GM12878 (cell line): ENCODE measurements at regions not wholly inside any gene's neighbourhood (a gene's known extent, or its start where the extent isn't known, plus 50 kb on each side); places are given as distances from the start of the nearest gene placed in this dataset.

Experiments used
- ATAC-seq: fragments of 200-7000 bp; cut with Tn5 transposase; 3 replicates; pipeline ENCODE4 v1.9.1; 2020; ENCODE audit warnings: mild to moderate bottlenecking, moderate library complexity
- BruUV-seq: library from RNA; stranded (reverse); fragments of 400-500 nt; replicated peaks from 2 replicates; lab custom pipeline; 2021; lab: Mats Ljungman, UMichigan
- CTCF ChIA-PET: fragments of 300-600 bp; sonication (Branson Sonifier 250); formaldehyde crosslinking; extraction: SDS; loops from one replicate; lab custom pipeline; 2021; ENCODE audit warnings: inconsistent platforms; lab: Yijun Ruan, JAX
- POLR2A ChIA-PET: fragments of 350-600 bp; formaldehyde crosslinking; extraction: SDS; loops from one replicate; lab custom pipeline; 2021; ENCODE audit warnings: inconsistent platforms; lab: Charles Lee
- RAD21 ChIA-PET: fragments of 300-600 bp; sonication (Branson Sonifier 250); formaldehyde crosslinking; loops from one replicate; lab custom pipeline; 2023; ENCODE audit warnings: antibody characterized with exemption; ENCODE audit not compliant: unreplicated experiment; lab: Charles Lee
- SMC1A ChIA-PET: fragments of 300-600 bp; sonication (Branson Sonifier 250); formaldehyde crosslinking; loops from one replicate; lab custom pipeline; 2023; ENCODE audit not compliant: unreplicated experiment, uncharacterized antibody; lab: Charles Lee
- DNase-seq: peaks from one replicate; pipeline ENCODE4 v3.0.0-alpha.2; 2011; ENCODE audit warnings: low read depth, low spot score
- FAIRE-seq: peaks from 3 replicates; lab custom pipeline; 2011; peaks lifted over from hg19 to GRCh38; lab: Jason Lieb, UNC
- H2AFZ ChIP-seq: 2 replicates; pipeline ENCODE4 v1.6.0; 2011; ENCODE audit warnings: low read depth, low read length, control low read depth; ENCODE audit not compliant: control insufficient read depth
- H3K27ac ChIP-seq: 2 replicates; pipeline ENCODE4 v1.5.1; 2011; ENCODE audit warnings: control low read depth; ENCODE audit not compliant: control insufficient read depth, insufficient read depth
- H3K27me3 ChIP-seq, 2 experiments: replicated peaks in 1 of 2; 2 replicates each; pipeline versions ENCODE4 v1.6.0 to v1.6.1; 2011; ENCODE audit warnings: low read length in 1 of 2; ENCODE audit not compliant: control insufficient read depth in 2 of 2, insufficient read depth in 2 of 2
- H3K36me3 ChIP-seq, 2 experiments: 2 replicates each; pipeline ENCODE4 v1.5.1; 2011; ENCODE audit warnings: low read length in 1 of 2; ENCODE audit not compliant: control insufficient read depth in 2 of 2, insufficient read depth in 2 of 2
- H3K4me1 ChIP-seq: 2 replicates; pipeline ENCODE4 v1.6.1; 2011; ENCODE audit warnings: mild to moderate bottlenecking, low read length, moderate library complexity, mixed read lengths; ENCODE audit not compliant: control insufficient read depth, insufficient read depth
- H3K4me2 ChIP-seq: 2 replicates; pipeline ENCODE4 v1.6.0; 2011; ENCODE audit warnings: control low read depth; ENCODE audit not compliant: control insufficient read depth, insufficient read depth
- H3K4me3 ChIP-seq: fragments of 200-600 bp; sonication (generic); 2 replicates; pipeline ENCODE4 v1.5.1; 2016
- H3K79me2 ChIP-seq: 2 replicates; pipeline ENCODE4 v1.6.0; 2011; ENCODE audit warnings: low read length; ENCODE audit not compliant: control insufficient read depth, insufficient read depth
- H3K9ac ChIP-seq: 2 replicates; pipeline ENCODE4 v1.8.0; 2011; ENCODE audit warnings: low read length, control low read depth, mixed read lengths; ENCODE audit not compliant: control insufficient read depth, insufficient read depth
- H3K9me3 ChIP-seq: replicated peaks from 3 replicates; pipeline ENCODE4 v1.5.1; 2011; ENCODE audit warnings: mild to moderate bottlenecking, low read length; ENCODE audit not compliant: control insufficient read depth, insufficient read depth
- H4K20me1 ChIP-seq: 2 replicates; pipeline ENCODE4 v1.6.0; 2011; ENCODE audit not compliant: control insufficient read depth, insufficient read depth
- BACH1 ChIP-seq: fragments of 450-650 bp; IDR thresholded peaks from 2 replicates; pipeline ENCODE4 v1.6.1; 2017; ENCODE audit warnings: mild to moderate bottlenecking, borderline replicate concordance
- BHLHE40 ChIP-seq, 2 experiments: fragments of 450-650 bp in 1 of 2; IDR thresholded peaks; 2 replicates each; pipeline ENCODE4 v1.6.1; 2011 to 2017; ENCODE audit warnings: low read depth in 2 of 2, borderline replicate concordance in 1 of 2, improper control_type of control experiment in 1 of 2, low read length in 1 of 2, mild to moderate bottlenecking in 1 of 2
- CHD1 ChIP-seq: IDR thresholded peaks from 2 replicates; pipeline ENCODE4 v1.6.1; 2012; ENCODE audit warnings: low read depth, low read length, improper control_type of control experiment
- HDGF ChIP-seq: fragments of 450-650 bp; IDR thresholded peaks from 2 replicates; pipeline ENCODE4 v1.6.1; 2016; ENCODE audit warnings: antibody characterized with exemption
- MTA2 ChIP-seq: fragments of 450-650 bp; IDR thresholded peaks from 2 replicates; pipeline ENCODE4 v1.6.1; 2016; ENCODE audit warnings: low read depth, mild to moderate bottlenecking, moderate library complexity
- MYC ChIP-seq: IDR thresholded peaks from 2 replicates; pipeline ENCODE4 v1.6.1; 2011; ENCODE audit warnings: mild to moderate bottlenecking, low read length, moderate library complexity, inconsistent platforms; ENCODE audit not compliant: insufficient read depth, insufficient replicate concordance, insufficient read length, severe bottlenecking
- NR2C2 ChIP-seq: IDR thresholded peaks from 2 replicates; pipeline ENCODE4 v1.6.1; 2011; ENCODE audit warnings: borderline replicate concordance, low read depth; ENCODE audit not compliant: control insufficient read depth, insufficient read length
- NR2F1 ChIP-seq: fragments of 450-650 bp; conservative IDR thresholded peaks from 2 replicates; pipeline ENCODE4 v1.6.1; 2017; ENCODE audit warnings: mild to moderate bottlenecking
- PAX8 ChIP-seq: fragments of 450-650 bp; IDR thresholded peaks from 2 replicates; pipeline ENCODE4 v1.6.1; 2017; ENCODE audit warnings: mild to moderate bottlenecking, moderate library complexity
- RAD51 ChIP-seq: fragments of 450-650 bp; IDR thresholded peaks from 2 replicates; pipeline ENCODE4 v1.6.1; 2016; ENCODE audit warnings: moderate library complexity, mild to moderate bottlenecking, inconsistent platforms
- STAT1 ChIP-seq: fragments of 450-650 bp; conservative IDR thresholded peaks from 2 replicates; pipeline ENCODE4 v1.6.1; 2014; ENCODE audit warnings: antibody characterized with exemption, mild to moderate bottlenecking
- SUPT20H ChIP-seq: IDR thresholded peaks from 2 replicates; pipeline ENCODE4 v1.6.1; 2011; ENCODE audit warnings: low read depth, mild to moderate bottlenecking, low read length, moderate library complexity, borderline replicate concordance; ENCODE audit not compliant: control insufficient read depth
- ZNF274 ChIP-seq: IDR thresholded peaks from one replicate; pipeline ENCODE4 v1.8.0; 2011; ENCODE audit not compliant: insufficient read length, insufficient read depth
- WGBS: methylation state at CpG from one replicate; pipeline ENCODE4 v1.1.6; 2016; ENCODE audit warnings: low lambda C conversion rate; ENCODE audit not compliant: insufficient replicate concordance, insufficient coverage; ENCODE audit errors: missing lambda C conversion rate; 5-methylcytosine and 5-hydroxymethylcytosine counted together
- in situ Hi-C: fragments of 300-500 bp; cut with MboI; formaldehyde crosslinking; loops from 9 replicates; pipeline ENCODE4 v1.14.3; 2018; ENCODE audit warnings: mixed read lengths
- intact Hi-C: fragments of 100-400 bp; cut with micrococcal nuclease; formaldehyde crosslinking; loops from one replicate; pipeline ENCODE4 v1.14.2; 2022; ENCODE audit not compliant: unreplicated experiment
- TF ChIP-seq, protein P1 (sequence below): fragments of 450-650 bp; IDR thresholded peaks from 2 replicates; pipeline ENCODE4 v1.6.1; 2014; ENCODE audit warnings: mild to moderate bottlenecking
- TF ChIP-seq, protein P2 (sequence below): IDR thresholded peaks from 2 replicates; pipeline ENCODE4 v1.6.1; 2011; ENCODE audit warnings: borderline replicate concordance, low read depth, mild to moderate bottlenecking, moderate library complexity, mixed read lengths, low read length; ENCODE audit not compliant: insufficient read depth; ENCODE audit errors: extremely low read length
- TF ChIP-seq, protein P3 (sequence below): fragments of 450-650 bp; IDR thresholded peaks from 2 replicates; pipeline ENCODE4 v1.6.1; 2016; ENCODE audit warnings: mild to moderate bottlenecking
- TF ChIP-seq, protein P4 (sequence below): IDR thresholded peaks from 2 replicates; pipeline ENCODE4 v1.6.1; 2012; ENCODE audit warnings: mild to moderate bottlenecking, low read depth, low read length
- TF ChIP-seq, protein P5 (sequence below): fragments of 150-350 bp; IDR thresholded peaks from 2 replicates; pipeline ENCODE4 v1.6.1; 2014; ENCODE audit warnings: mild to moderate bottlenecking, low read depth, low read length

DNA sequence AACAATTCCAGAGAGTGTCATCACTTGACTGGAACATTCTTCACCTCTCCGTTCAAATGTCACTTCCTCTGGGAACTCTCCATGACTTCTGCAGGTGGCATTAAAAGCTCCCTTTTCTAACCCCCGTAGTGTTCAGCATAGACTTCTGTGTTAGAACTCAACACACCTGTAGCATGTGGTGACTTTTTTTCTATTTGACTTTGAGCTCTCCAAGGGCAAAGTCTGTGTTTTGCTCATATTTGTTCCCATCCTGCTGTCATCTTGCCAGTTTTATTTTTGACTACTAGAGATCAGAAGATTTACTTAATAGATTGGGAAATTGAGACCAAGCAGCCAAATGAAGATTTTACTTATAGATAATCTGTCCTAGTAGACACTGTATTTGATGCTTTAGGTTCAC lies 367.1 kb downstream of the INSC start:
- in situ Hi-C loops (no loop called here), intact Hi-C loops (no loop called here)
- Histone ChIP-seq H3K27ac (no peak overlapping the region), H3K4me2 (no peak overlapping the region), H3K36me3 (no peaks in the 10 kb centered on the region), H3K4me1 (no peaks in the 10 kb centered on the region), H3K9ac (no peak overlapping the region), H4K20me1 (no peaks in the 10 kb centered on the region), H3K79me2 (no peaks in the 10 kb centered on the region), H2AFZ (no peak overlapping the region), H3K4me3 (no peak overlapping the region), H3K27me3 (no peaks in the 10 kb centered on the region; a peak in 1 of 4 replicates), H3K9me3 (no peaks in the 10 kb centered on the region)
- FAIRE-seq (no peak), DNase-seq (no peak), ATAC-seq (no peak)
- no TSS peak for BruUV-seq
- SMC1A ChIA-PET: no interaction called here
- RAD21 ChIA-PET: interaction anchor here (0.8 kb wide), 1 partner anchor 18 kb away, joined by 5 read pairs; no protein-coding TSS in a partner anchor
- POLR2A ChIA-PET: no interaction called here
- 45% methylated on average over 2 of the region's 2 CpGs for WGBS
- CTCF ChIA-PET: no interaction called here
- TF ChIP-seq NR2F1 (no peak), MTA2 (no peak), ZNF274 (no peak), RAD51 (no peak), STAT1 (no peak), BHLHE40 (IDR thresholded peaks at IDR 0.05; ENCODE audit: borderline replicate concordance in 1 of 2, low read depth in 2 of 2, low read length in 1 of 2) (no peak), SUPT20H (no peak), NR2C2 (no peak), MYC (no peak), HDGF (no peak), CHD1 (no peak), PAX8 (no peak), BACH1 (no peak)
- TF ChIP-seq, protein P1, sequence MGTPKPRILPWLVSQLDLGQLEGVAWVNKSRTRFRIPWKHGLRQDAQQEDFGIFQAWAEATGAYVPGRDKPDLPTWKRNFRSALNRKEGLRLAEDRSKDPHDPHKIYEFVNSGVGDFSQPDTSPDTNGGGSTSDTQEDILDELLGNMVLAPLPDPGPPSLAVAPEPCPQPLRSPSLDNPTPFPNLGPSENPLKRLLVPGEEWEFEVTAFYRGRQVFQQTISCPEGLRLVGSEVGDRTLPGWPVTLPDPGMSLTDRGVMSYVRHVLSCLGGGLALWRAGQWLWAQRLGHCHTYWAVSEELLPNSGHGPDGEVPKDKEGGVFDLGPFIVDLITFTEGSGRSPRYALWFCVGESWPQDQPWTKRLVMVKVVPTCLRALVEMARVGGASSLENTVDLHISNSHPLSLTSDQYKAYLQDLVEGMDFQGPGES: no peak
- TF ChIP-seq, protein P2, sequence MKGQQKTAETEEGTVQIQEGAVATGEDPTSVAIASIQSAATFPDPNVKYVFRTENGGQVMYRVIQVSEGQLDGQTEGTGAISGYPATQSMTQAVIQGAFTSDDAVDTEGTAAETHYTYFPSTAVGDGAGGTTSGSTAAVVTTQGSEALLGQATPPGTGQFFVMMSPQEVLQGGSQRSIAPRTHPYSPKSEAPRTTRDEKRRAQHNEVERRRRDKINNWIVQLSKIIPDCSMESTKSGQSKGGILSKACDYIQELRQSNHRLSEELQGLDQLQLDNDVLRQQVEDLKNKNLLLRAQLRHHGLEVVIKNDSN: no peak
- TF ChIP-seq, protein P3, sequence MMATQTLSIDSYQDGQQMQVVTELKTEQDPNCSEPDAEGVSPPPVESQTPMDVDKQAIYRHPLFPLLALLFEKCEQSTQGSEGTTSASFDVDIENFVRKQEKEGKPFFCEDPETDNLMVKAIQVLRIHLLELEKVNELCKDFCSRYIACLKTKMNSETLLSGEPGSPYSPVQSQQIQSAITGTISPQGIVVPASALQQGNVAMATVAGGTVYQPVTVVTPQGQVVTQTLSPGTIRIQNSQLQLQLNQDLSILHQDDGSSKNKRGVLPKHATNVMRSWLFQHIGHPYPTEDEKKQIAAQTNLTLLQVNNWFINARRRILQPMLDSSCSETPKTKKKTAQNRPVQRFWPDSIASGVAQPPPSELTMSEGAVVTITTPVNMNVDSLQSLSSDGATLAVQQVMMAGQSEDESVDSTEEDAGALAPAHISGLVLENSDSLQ: no peak
- TF ChIP-seq, protein P4, sequence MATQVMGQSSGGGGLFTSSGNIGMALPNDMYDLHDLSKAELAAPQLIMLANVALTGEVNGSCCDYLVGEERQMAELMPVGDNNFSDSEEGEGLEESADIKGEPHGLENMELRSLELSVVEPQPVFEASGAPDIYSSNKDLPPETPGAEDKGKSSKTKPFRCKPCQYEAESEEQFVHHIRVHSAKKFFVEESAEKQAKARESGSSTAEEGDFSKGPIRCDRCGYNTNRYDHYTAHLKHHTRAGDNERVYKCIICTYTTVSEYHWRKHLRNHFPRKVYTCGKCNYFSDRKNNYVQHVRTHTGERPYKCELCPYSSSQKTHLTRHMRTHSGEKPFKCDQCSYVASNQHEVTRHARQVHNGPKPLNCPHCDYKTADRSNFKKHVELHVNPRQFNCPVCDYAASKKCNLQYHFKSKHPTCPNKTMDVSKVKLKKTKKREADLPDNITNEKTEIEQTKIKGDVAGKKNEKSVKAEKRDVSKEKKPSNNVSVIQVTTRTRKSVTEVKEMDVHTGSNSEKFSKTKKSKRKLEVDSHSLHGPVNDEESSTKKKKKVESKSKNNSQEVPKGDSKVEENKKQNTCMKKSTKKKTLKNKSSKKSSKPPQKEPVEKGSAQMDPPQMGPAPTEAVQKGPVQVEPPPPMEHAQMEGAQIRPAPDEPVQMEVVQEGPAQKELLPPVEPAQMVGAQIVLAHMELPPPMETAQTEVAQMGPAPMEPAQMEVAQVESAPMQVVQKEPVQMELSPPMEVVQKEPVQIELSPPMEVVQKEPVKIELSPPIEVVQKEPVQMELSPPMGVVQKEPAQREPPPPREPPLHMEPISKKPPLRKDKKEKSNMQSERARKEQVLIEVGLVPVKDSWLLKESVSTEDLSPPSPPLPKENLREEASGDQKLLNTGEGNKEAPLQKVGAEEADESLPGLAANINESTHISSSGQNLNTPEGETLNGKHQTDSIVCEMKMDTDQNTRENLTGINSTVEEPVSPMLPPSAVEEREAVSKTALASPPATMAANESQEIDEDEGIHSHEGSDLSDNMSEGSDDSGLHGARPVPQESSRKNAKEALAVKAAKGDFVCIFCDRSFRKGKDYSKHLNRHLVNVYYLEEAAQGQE: no peak
- TF ChIP-seq, protein P5, sequence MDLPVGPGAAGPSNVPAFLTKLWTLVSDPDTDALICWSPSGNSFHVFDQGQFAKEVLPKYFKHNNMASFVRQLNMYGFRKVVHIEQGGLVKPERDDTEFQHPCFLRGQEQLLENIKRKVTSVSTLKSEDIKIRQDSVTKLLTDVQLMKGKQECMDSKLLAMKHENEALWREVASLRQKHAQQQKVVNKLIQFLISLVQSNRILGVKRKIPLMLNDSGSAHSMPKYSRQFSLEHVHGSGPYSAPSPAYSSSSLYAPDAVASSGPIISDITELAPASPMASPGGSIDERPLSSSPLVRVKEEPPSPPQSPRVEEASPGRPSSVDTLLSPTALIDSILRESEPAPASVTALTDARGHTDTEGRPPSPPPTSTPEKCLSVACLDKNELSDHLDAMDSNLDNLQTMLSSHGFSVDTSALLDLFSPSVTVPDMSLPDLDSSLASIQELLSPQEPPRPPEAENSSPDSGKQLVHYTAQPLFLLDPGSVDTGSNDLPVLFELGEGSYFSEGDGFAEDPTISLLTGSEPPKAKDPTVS: no peak
